ENCODE measurements at regions not wholly inside any gene's neighbourhood (a gene's known extent, or its start where the extent isn't known, plus 50 kb on each side); places are given as distances from the start of the nearest gene placed in this dataset.

DNA sequence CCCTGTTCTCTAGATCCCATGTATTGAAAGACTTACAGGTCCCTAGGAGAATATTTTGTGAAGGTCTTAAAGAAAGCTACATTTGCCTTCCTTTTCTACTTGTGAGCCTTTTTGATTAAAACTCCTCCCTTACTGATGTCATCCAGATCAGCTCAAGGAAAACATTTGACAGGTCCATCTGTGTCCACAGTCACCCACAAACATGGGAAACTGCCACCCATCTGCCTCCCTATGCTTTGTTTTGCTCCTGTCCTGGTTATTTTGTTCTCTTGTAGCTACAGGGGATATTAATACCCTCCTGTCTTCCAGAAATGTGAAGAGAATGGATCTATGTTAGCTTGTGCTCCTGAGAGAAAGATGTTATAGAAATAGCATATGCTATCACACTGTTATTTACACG, 203.6 kb upstream of the GALNT5 start:
- no peaks in the 10 kb centered on the region for H3K9me3 ChIP-seq (ENCODE audit: severe bottlenecking)
- no peaks in the 10 kb centered on the region for H3K27me3 ChIP-seq (ENCODE audit: insufficient read depth, low read depth, severe bottlenecking)
- TF ChIP-seq, protein P1, sequence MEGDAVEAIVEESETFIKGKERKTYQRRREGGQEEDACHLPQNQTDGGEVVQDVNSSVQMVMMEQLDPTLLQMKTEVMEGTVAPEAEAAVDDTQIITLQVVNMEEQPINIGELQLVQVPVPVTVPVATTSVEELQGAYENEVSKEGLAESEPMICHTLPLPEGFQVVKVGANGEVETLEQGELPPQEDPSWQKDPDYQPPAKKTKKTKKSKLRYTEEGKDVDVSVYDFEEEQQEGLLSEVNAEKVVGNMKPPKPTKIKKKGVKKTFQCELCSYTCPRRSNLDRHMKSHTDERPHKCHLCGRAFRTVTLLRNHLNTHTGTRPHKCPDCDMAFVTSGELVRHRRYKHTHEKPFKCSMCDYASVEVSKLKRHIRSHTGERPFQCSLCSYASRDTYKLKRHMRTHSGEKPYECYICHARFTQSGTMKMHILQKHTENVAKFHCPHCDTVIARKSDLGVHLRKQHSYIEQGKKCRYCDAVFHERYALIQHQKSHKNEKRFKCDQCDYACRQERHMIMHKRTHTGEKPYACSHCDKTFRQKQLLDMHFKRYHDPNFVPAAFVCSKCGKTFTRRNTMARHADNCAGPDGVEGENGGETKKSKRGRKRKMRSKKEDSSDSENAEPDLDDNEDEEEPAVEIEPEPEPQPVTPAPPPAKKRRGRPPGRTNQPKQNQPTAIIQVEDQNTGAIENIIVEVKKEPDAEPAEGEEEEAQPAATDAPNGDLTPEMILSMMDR (IDR thresholded peaks at IDR 0.05; ENCODE audit: low read depth, low read length), result no peak
- H3K36me3 ChIP-seq, result no peaks in the 10 kb centered on the region
- H3K4me3 ChIP-seq (ENCODE audit: low read depth, low read length), result no peak overlapping the region
- H3K27ac ChIP-seq, result no peak overlapping the region
- no peak for DNase-seq

DNA sequence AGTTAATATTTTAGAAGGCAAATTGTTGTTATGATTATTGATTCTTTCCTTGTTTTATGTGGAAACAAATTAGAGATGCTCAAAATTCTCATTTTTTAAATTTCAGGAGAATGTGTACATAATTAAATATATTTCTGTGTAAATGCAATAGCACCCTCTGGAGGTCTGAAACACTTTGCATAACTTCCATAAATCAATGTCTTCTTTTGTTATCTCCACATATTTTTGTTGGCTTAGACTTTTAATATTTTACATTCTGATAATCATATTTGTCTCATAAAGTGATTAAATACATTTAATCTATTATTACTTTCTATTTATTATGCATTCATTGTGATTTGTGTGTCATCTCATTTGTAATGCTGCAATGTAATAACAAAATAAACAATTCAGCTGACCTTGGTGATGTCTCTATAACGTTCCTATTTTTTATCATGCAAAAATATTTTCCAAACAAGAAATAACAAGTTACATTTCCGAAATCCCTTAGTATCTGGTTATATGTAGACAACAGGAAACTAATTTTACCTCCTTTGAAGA, 201.8 kb upstream of the GALNT5 start:
- TF ChIP-seq, protein P1 (IDR thresholded peaks at IDR 0.05; ENCODE audit: low read depth, low read length), result no peak
- no peak overlapping the region for H3K27ac ChIP-seq
- DNase-seq, result no peak
- no peak overlapping the region for H3K4me3 ChIP-seq (ENCODE audit: low read depth, low read length)
- H3K27me3 ChIP-seq (ENCODE audit: insufficient read depth, low read depth, severe bottlenecking), result no peaks in the 10 kb centered on the region
- H3K36me3 ChIP-seq, result no peaks in the 10 kb centered on the region
- no peaks in the 10 kb centered on the region for H3K9me3 ChIP-seq (ENCODE audit: severe bottlenecking)

DNA sequence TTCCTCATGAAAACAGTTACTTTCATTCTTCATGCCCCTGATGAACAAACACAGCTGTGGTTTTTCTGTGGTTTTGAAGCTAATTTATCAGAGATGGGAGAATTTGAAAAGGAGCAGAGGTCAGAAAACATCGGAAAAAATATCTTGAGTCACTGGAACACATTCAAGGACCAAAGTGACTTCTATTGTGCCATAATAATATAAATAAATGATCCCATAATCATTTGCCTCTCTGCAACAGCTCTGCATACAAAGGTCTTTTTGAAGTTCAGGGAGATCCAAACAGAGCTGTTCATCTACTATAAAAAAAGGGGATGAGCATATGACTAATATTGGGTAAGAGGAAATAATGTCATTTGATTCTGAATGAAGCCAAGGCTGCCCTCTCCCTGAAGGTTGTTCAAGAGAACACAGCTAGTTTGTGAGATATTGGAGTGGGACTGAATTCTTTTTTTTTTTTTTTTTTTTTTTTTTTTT, 201.3 kb upstream of the GALNT5 start:
- H3K9me3 ChIP-seq (ENCODE audit: severe bottlenecking), result no peaks in the 10 kb centered on the region
- H3K4me3 ChIP-seq (ENCODE audit: low read depth, low read length), result no peak overlapping the region
- TF ChIP-seq, protein P1 (IDR thresholded peaks at IDR 0.05; ENCODE audit: low read depth, low read length), result no peak
- H3K27ac ChIP-seq, result no peak overlapping the region
- no peaks in the 10 kb centered on the region for H3K36me3 ChIP-seq
- DNase-seq, result no peak
- H3K27me3 ChIP-seq (ENCODE audit: insufficient read depth, low read depth, severe bottlenecking), result no peaks in the 10 kb centered on the region

DNA sequence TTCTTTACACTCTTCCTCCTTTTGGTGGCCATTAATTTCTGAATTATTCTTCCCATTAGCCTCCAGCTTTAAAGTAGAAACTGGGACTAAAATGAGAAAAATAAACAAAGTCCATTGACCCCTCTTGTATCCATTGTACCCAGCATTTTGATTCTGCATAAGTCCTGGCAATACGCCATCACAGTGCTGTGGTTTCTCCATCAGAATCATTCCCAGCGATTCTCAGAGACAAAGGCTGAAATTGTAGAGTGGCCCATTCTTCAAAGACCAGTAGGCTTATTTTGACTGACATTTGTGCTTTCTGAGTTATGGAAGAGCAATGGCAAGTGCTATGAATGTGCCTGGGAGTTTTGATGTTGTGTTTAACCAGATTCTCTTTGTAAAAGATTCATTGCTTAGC, 199.3 kb upstream of the GALNT5 start:
- H3K27me3 ChIP-seq (ENCODE audit: insufficient read depth, low read depth, severe bottlenecking), result no peaks in the 10 kb centered on the region
- H3K27ac ChIP-seq, result no peak overlapping the region
- no peaks in the 10 kb centered on the region for H3K36me3 ChIP-seq
- H3K4me3 ChIP-seq (ENCODE audit: low read depth, low read length), result no peak overlapping the region
- H3K9me3 ChIP-seq (ENCODE audit: severe bottlenecking), result no peaks in the 10 kb centered on the region
- no peak for DNase-seq
- TF ChIP-seq, protein P1 (IDR thresholded peaks at IDR 0.05; ENCODE audit: low read depth, low read length), result no peak

DNA sequence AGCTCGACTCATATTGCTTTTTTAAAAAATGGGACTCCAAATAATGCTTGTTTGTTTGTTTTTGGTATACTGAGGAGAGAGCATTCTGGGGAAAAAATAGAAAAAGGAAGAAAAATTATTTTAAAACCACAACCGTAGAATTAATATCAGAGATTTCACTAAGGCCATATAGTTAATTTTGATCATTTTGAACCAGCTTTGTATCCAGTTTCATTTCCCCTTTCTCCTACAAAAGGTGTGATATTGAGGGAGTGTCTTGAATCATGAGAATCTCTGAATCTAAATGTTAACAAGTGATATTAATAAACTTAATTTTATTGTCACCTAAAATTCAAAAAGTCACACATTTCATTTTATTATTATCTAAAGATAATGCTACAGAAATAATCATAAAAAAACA, 198.5 kb upstream of the GALNT5 start:
- Histone ChIP-seq H3K4me3 (ENCODE audit: low read depth, low read length) (no peak overlapping the region), H3K9me3 (ENCODE audit: severe bottlenecking) (no peaks in the 10 kb centered on the region), H3K36me3 (no peaks in the 10 kb centered on the region), H3K27me3 (ENCODE audit: insufficient read depth, low read depth, severe bottlenecking) (no peaks in the 10 kb centered on the region), H3K27ac (no peak overlapping the region)
- TF ChIP-seq, protein P1 (IDR thresholded peaks at IDR 0.05; ENCODE audit: low read depth, low read length), result no peak
- DNase-seq, result no peak

DNA sequence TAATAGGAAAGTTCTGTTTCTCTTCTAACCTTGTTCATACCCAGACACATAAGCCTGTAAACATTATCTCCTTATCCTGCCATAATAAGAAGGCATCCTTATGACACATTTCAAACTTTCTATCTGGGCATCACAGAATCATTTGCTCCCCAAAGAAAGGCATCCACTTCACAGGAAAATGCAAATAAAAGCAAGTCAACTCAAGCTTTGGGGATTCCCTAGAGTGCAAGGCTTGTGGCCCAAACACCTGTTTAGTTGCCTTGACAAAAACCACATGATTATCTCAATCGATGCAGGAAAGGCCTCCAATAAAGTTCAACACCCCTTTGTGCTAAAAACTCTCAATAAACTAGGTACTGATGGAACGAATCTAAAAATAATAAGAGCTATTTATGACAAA, 195.7 kb upstream of the GALNT5 start:
- H3K9me3 ChIP-seq (ENCODE audit: severe bottlenecking), result no peaks in the 10 kb centered on the region
- H3K4me3 ChIP-seq (ENCODE audit: low read depth, low read length), result no peak overlapping the region
- no peaks in the 10 kb centered on the region for H3K27me3 ChIP-seq (ENCODE audit: insufficient read depth, low read depth, severe bottlenecking)
- no peaks in the 10 kb centered on the region for H3K36me3 ChIP-seq
- DNase-seq, result no peak
- TF ChIP-seq, protein P1 (IDR thresholded peaks at IDR 0.05; ENCODE audit: low read depth, low read length), result no peak
- H3K27ac ChIP-seq, result no peak overlapping the region
